ENCODE measurements at regions not wholly inside any gene's neighbourhood (a gene's known extent, or its start where the extent isn't known, plus 50 kb on each side); places are given as distances from the start of the nearest gene placed in this dataset.

GRCh38 chr14:98234208-98234607 lies 1037.8 kb downstream of the BCL11B start:
- H3K4me3 ChIP-seq (ENCODE audit: low read depth, low read length) = no peak overlapping the region
- TF ChIP-seq, protein P1, sequence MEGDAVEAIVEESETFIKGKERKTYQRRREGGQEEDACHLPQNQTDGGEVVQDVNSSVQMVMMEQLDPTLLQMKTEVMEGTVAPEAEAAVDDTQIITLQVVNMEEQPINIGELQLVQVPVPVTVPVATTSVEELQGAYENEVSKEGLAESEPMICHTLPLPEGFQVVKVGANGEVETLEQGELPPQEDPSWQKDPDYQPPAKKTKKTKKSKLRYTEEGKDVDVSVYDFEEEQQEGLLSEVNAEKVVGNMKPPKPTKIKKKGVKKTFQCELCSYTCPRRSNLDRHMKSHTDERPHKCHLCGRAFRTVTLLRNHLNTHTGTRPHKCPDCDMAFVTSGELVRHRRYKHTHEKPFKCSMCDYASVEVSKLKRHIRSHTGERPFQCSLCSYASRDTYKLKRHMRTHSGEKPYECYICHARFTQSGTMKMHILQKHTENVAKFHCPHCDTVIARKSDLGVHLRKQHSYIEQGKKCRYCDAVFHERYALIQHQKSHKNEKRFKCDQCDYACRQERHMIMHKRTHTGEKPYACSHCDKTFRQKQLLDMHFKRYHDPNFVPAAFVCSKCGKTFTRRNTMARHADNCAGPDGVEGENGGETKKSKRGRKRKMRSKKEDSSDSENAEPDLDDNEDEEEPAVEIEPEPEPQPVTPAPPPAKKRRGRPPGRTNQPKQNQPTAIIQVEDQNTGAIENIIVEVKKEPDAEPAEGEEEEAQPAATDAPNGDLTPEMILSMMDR (conservative IDR thresholded peaks at IDR 0.05; ENCODE audit: low read depth, low read length) = no peak
- DNase-seq (ENCODE audit: low read depth) = no peak

GRCh38 chr14:98236314-98236713 lies 1035.7 kb downstream of the BCL11B start:
- TF ChIP-seq, protein P1 (conservative IDR thresholded peaks at IDR 0.05; ENCODE audit: low read depth, low read length) = no peak
- DNase-seq (ENCODE audit: low read depth) = no peak
- H3K4me3 ChIP-seq (ENCODE audit: low read depth, low read length) = no peak overlapping the region

DNA sequence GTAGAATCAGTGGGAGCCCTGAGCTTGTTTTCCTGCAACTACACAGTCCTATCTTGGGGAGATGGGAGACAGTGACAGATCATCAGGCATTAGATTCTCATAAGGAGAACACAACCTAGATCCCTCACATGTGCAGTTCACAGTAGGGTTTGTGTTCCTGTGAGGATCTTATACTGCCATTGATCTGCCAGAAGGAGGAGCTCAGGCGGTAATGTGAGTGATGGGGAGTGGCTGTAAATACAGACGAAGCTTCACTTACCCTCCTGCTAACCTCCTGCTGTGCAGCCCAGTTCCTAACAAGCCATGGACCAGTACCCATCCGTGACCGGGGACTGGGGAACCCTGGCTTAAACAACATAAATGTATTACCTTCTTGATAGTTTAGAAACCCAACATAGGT lies 1034.1 kb downstream of the BCL11B start:
- TF ChIP-seq, protein P1 (conservative IDR thresholded peaks at IDR 0.05; ENCODE audit: low read depth, low read length) = no peak
- DNase-seq (ENCODE audit: low read depth) = no peak
- no peak overlapping the region for H3K4me3 ChIP-seq (ENCODE audit: low read depth, low read length)

DNA sequence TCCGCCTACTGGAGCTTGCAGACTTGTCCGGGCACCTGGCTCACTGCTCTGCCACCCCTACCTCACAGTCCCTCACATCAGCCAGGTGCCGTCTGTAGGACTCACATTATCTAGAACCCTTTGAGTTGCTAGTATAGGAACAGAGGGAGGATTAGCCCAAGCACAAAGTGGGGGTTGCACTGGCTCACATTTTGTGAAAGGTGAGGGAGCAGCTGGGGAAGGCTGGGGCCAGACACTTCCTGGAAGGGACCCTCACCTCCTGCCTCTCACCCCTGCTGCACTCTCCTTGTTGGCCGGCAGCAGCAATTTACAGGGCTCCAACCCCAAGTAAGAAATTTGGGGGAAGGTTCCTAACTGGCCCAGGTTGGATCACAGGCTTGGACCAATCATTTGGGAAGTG lies 1031.6 kb downstream of the BCL11B start:
- TF ChIP-seq, protein P1 (conservative IDR thresholded peaks at IDR 0.05; ENCODE audit: low read depth, low read length) = no peak
- no peak overlapping the region for H3K4me3 ChIP-seq (ENCODE audit: low read depth, low read length)
- DNase-seq (ENCODE audit: low read depth) = no peak

- TF ChIP-seq, protein P1 (conservative IDR thresholded peaks at IDR 0.05; ENCODE audit: low read depth, low read length) = no peak
- no peak for DNase-seq (ENCODE audit: low read depth)
- H3K4me3 ChIP-seq (ENCODE audit: low read depth, low read length) = no peak overlapping the region
These were observed 1029.1 kb downstream of the BCL11B start for GRCh38 chr14:98242903-98243302.

DNA sequence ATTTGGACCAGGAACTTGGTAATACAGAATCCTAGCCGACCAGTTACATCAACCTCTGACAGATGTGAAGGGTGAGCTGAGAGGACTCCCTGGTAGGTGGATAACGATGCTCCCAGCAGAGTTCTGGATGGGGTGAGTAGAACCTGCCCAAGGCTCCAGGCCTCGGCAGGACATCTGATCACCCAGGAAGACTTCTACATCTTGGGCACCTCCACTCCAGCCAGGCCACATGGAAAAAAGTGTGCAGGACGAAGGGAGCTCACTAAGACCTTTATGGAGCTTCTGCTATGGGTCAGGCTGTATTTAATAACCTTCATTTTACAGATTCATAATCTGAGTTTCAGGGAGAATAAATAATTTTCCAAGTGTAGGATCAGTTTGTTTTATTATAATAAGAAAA lies 1028.7 kb downstream of the BCL11B start:
- no peak for DNase-seq (ENCODE audit: low read depth)
- no peak overlapping the region for H3K4me3 ChIP-seq (ENCODE audit: low read depth, low read length)
- TF ChIP-seq, protein P1 (conservative IDR thresholded peaks at IDR 0.05; ENCODE audit: low read depth, low read length) = no peak

DNA sequence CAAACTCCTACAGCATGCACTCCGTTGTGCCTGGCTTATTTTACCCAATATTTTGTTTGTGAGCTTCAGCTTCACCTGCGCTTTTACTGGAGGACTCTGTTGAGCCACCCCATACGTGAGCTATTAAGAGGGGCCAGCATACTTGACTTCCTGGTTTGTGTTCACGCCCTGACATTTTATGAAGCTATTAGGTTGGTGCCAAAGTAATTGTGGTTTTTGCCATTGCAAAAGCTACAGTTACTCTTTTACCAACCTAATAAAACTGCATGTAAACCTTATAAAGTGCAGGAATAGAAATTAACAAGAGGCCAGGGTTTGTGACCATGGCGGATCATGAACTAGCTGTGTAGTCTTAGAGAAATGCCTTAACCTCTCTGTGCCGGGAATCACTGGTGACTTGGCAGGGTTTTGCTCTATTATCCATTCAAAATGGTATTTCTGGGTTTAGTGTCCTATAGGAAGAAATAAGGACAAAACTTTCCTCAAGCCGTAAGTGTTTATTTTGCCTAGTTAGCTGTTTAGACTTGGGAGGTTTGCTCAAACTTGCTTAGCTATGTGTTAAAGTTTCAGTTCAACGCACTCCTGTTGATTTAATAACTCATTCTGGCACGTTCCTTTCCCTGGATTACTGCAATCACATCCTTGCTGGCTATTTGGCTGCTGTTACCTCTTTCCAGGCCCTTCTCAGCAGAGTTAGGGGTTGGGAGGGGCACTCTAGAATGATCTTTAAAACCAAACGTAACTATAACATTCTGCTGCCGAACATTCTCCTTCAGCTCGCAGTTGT lies 1027.6 kb downstream of the BCL11B start:
- TF ChIP-seq, protein P1 (conservative IDR thresholded peaks at IDR 0.05; ENCODE audit: low read depth, low read length) = no peak
- no peak for DNase-seq (ENCODE audit: low read depth)
- H3K4me3 ChIP-seq (ENCODE audit: low read depth, low read length) = no peak overlapping the region

Data from epithelial cell of proximal tubule (primary cell).